ENCODE measurements at regions not wholly inside any gene's neighbourhood (a gene's known extent, or its start where the extent isn't known, plus 50 kb on each side); places are given as distances from the start of the nearest gene placed in this dataset.

DNA sequence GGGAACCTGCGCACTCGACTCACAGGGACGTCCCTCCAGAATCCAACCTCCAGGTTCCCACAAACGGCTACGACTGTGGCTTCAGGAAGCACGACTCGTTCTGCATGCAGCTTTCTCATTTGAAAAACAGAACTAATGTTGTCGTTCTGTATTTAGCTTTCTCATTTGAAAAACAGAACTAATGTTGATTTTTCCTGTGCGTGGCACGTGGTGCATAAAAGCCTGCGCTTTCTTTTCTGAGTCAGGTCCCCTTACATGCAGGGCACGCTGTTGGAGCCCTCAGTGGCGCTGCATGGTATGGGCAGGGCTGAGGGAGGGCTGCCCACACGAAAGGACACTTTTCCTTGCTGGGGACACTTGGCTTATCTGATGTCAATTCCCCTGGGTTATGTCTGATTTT lies 124.3 kb downstream of the TMEM18 start:
- no peak overlapping the region for H3K4me3 Mint-ChIP-seq (ENCODE audit: unreplicated experiment)
- H3K27me3 Mint-ChIP-seq (ENCODE audit: unreplicated experiment): peaks cover 18% of the 10 kb centered on the region
- H3K27ac Mint-ChIP-seq (ENCODE audit: unreplicated experiment): no peak overlapping the region
- H3K9me3 Mint-ChIP-seq (ENCODE audit: unreplicated experiment): no peaks in the 10 kb centered on the region
- TF ChIP-seq, protein P1, sequence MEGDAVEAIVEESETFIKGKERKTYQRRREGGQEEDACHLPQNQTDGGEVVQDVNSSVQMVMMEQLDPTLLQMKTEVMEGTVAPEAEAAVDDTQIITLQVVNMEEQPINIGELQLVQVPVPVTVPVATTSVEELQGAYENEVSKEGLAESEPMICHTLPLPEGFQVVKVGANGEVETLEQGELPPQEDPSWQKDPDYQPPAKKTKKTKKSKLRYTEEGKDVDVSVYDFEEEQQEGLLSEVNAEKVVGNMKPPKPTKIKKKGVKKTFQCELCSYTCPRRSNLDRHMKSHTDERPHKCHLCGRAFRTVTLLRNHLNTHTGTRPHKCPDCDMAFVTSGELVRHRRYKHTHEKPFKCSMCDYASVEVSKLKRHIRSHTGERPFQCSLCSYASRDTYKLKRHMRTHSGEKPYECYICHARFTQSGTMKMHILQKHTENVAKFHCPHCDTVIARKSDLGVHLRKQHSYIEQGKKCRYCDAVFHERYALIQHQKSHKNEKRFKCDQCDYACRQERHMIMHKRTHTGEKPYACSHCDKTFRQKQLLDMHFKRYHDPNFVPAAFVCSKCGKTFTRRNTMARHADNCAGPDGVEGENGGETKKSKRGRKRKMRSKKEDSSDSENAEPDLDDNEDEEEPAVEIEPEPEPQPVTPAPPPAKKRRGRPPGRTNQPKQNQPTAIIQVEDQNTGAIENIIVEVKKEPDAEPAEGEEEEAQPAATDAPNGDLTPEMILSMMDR (IDR thresholded peaks at IDR 0.05): no peak
- DNase-seq (ENCODE audit: extremely low spot score, unreplicated experiment): no peak
- H3K36me3 Mint-ChIP-seq (ENCODE audit: unreplicated experiment): no peaks in the 10 kb centered on the region
- H3K4me1 Mint-ChIP-seq (ENCODE audit: unreplicated experiment): peaks cover 43% of the 10 kb centered on the region

DNA sequence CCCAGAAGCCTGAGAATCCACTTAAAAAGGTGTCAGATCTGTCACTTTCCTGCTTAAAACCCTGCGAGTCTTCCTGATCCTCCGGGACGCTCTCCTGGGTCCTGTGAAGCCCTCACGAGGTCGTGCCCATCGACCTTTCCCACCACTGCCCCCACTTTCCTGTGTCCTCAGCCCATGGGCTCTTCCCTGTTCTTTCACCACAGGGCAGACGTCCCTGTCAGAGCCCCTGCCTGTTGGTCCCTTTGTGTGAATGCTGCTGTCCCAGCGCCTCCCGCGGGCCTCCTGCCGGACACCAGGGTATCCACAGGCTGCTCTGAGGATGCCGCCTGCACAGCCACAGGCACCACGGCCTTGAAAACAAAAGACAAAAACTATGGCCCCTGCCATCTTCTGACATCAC lies 125.6 kb downstream of the TMEM18 start:
- Mint-ChIP-seq H3K27me3 (ENCODE audit: unreplicated experiment) (peaks cover 26% of the 10 kb centered on the region), H3K27ac (ENCODE audit: unreplicated experiment) (no peak overlapping the region)

DNA sequence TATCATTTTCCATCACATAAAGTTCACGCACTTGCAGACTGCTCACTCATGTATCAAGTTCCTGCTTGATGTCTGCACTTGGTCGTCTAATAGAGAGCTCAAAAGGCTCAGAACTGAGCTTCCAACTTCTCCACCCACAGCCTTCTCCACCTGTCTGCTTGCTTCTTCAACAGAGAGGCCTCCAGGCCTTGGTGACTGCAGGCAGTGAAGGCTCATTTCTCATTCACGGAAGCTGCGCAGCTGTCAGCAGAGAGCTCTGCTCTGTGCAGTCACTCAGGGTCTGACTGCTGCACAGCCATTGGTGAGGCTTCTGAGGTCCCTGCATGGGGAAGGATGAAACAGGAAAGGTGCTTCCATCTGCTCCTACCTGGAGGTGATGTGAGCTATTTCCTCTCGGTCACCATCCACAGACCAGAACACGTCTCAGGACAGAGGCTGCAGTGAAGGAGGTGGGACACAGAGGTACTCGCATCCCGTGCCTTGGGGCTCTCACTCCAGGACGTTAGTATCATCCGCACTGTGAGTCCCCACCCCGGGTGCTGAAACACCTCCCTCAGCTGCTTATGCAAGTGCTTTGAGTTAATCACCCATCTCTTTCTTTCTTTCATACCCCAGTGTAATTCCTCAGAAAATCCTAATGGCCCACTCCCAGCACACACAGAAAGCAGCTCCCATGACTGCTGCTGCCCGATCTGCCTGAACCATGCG lies 126.2 kb downstream of the TMEM18 start:
- Mint-ChIP-seq H3K9me3 (ENCODE audit: unreplicated experiment) (no peaks in the 10 kb centered on the region), H3K27me3 (ENCODE audit: unreplicated experiment) (peaks cover 28% of the 10 kb centered on the region), H3K4me1 (ENCODE audit: unreplicated experiment) (peaks cover 34% of the 10 kb centered on the region), H3K27ac (ENCODE audit: unreplicated experiment) (no peak overlapping the region), H3K4me3 (ENCODE audit: unreplicated experiment) (no peak overlapping the region), H3K36me3 (ENCODE audit: unreplicated experiment) (no peaks in the 10 kb centered on the region)
- TF ChIP-seq, protein P1 (IDR thresholded peaks at IDR 0.05): no peak
- DNase-seq (ENCODE audit: extremely low spot score, unreplicated experiment): no peak

More for the DNA sequence above, 125.6 kb downstream of the TMEM18 start:
- H3K4me1 Mint-ChIP-seq (ENCODE audit: unreplicated experiment): peaks cover 40% of the 10 kb centered on the region
- H3K36me3 Mint-ChIP-seq (ENCODE audit: unreplicated experiment): no peaks in the 10 kb centered on the region
- TF ChIP-seq, protein P1 (IDR thresholded peaks at IDR 0.05): no peak
- no peak for DNase-seq (ENCODE audit: extremely low spot score, unreplicated experiment)
- no peak overlapping the region for H3K4me3 Mint-ChIP-seq (ENCODE audit: unreplicated experiment)
- H3K9me3 Mint-ChIP-seq (ENCODE audit: unreplicated experiment): no peaks in the 10 kb centered on the region

DNA sequence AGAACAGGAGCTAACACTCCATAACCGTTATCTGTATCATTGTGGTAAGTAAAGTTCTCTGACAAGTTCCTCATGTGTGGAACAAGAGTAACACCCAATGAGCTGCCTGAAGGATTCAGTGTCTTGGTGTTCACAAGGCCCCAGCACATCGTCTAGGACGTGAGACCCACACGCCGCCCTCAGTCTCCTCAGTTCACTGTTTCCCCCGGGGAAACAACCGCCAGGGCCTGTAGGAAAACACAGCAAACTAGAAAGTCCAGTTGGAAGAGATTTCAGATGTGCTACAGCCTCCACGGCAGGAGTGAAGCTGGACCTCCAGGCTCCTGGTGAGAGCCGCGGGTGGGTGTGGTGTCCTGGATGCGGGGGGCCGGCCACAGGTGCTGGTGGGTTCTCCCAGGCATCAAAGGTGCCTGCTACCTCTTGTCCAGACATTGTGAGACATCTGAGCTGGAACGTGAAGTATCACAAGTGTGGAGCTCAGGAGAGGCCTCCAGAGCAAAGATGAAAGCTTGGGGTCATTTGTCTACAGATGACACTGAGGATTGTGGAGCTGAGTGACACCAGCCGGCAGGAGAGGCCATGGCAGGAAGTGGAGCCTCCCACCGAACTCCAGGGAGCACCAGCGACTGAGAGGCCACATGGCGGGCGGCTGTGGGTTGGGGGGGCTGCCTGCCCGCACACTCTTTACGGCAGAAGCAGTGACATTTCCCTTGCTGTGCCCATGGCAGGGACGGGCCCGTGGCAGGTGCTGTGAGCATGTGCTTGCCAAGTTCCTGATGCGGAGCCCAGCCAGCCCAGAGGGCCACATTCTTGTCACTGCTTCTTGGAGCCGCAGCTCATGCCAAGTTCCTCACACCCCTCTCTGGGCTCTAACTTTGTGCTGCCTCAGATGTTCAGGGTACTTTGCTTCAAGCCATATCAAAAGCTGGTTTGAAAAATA lies 131.2 kb downstream of the TMEM18 start:
- H3K27ac Mint-ChIP-seq (ENCODE audit: unreplicated experiment): no peak overlapping the region
- no peaks in the 10 kb centered on the region for H3K9me3 Mint-ChIP-seq (ENCODE audit: unreplicated experiment)
- H3K4me1 Mint-ChIP-seq (ENCODE audit: unreplicated experiment): peaks cover 5% of the 10 kb centered on the region
- no peak for DNase-seq (ENCODE audit: extremely low spot score, unreplicated experiment)
- H3K27me3 Mint-ChIP-seq (ENCODE audit: unreplicated experiment): peaks cover 54% of the 10 kb centered on the region
- TF ChIP-seq, protein P1 (IDR thresholded peaks at IDR 0.05): no peak
- H3K4me3 Mint-ChIP-seq (ENCODE audit: unreplicated experiment): no peak overlapping the region
- H3K36me3 Mint-ChIP-seq (ENCODE audit: unreplicated experiment): no peaks in the 10 kb centered on the region

DNA sequence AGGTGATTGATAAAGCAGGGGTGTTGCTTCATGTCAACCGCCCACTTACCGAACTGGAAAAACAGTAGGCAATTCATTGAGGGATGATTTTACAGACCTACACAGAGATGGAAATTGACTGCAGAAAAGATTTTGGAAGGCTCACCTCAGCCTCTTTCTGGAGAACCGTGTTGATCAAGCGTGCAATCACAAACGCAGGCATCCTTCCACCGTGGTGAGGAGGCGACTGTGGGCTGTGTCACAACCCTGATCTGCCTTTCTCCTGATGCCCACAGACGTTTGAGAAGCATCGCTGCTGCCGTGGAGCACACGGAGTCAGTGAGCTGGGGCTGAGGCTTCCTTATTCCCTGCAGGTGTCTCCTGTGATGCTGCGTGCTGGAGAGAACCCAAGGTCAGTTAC lies 132.0 kb downstream of the TMEM18 start:
- peaks cover 6% of the 10 kb centered on the region for H3K9me3 Mint-ChIP-seq (ENCODE audit: unreplicated experiment)
- DNase-seq (ENCODE audit: extremely low spot score, unreplicated experiment): no peak
- TF ChIP-seq, protein P1 (IDR thresholded peaks at IDR 0.05): no peak
- H3K4me3 Mint-ChIP-seq (ENCODE audit: unreplicated experiment): no peak overlapping the region
- peaks cover under 1% of the 10 kb centered on the region for H3K4me1 Mint-ChIP-seq (ENCODE audit: unreplicated experiment)
- H3K27me3 Mint-ChIP-seq (ENCODE audit: unreplicated experiment): peaks cover 54% of the 10 kb centered on the region
- no peaks in the 10 kb centered on the region for H3K36me3 Mint-ChIP-seq (ENCODE audit: unreplicated experiment)
- H3K27ac Mint-ChIP-seq (ENCODE audit: unreplicated experiment): no peak overlapping the region
